Calu3 (cell line): ENCODE measurements at regions not wholly inside any gene's neighbourhood (a gene's known extent, or its start where the extent isn't known, plus 50 kb on each side); places are given as distances from the start of the nearest gene placed in this dataset.

Experiments used
- BruUV-seq: library from RNA; stranded (reverse); fragments of 400-500 nt; replicated peaks from 2 replicates; lab custom pipeline; 2021; lab: Mats Ljungman, UMichigan
- CTCF ChIA-PET: fragments of 300-600 bp; sonication (Branson Sonifier 250); formaldehyde crosslinking; loops from one replicate; lab custom pipeline; 2022; ENCODE audit warnings: antibody characterized with exemption; lab: Charles Lee
- DNase-seq: peaks from one replicate; pipeline ENCODE4 v3.0.0; 2022
- H3K27ac Mint-ChIP-seq: one replicate; pipeline ENCODE4 v1.8.0; 2022; ENCODE audit warnings: mixed read lengths; ENCODE audit not compliant: unreplicated experiment
- H3K27me3 Mint-ChIP-seq: one replicate; pipeline ENCODE4 v1.8.0; 2022; ENCODE audit warnings: mixed read lengths; ENCODE audit not compliant: unreplicated experiment
- H3K36me3 Mint-ChIP-seq: one replicate; pipeline ENCODE4 v1.8.0; 2022; ENCODE audit warnings: mild to moderate bottlenecking, moderate library complexity, mixed read lengths; ENCODE audit not compliant: insufficient read depth, unreplicated experiment
- H3K4me1 Mint-ChIP-seq: one replicate; pipeline ENCODE4 v1.8.0; 2022; ENCODE audit warnings: mild to moderate bottlenecking, low read depth, mixed read lengths; ENCODE audit not compliant: unreplicated experiment
- H3K4me3 Mint-ChIP-seq: one replicate; pipeline ENCODE4 v1.8.0; 2022; ENCODE audit warnings: mild to moderate bottlenecking, low read depth, moderate library complexity, mixed read lengths; ENCODE audit not compliant: unreplicated experiment
- H3K9me3 Mint-ChIP-seq: one replicate; pipeline ENCODE4 v1.8.0; 2022; ENCODE audit warnings: low read depth, mixed read lengths; ENCODE audit not compliant: unreplicated experiment
- intact Hi-C: fragments of 100-400 bp; cut with micrococcal nuclease; formaldehyde crosslinking; loops from one replicate; pipeline ENCODE4 v1.10.0; 2022; ENCODE audit not compliant: unreplicated experiment
- TF ChIP-seq, protein P1 (sequence below): fragments of 200-600 bp; IDR thresholded peaks from one replicate; pipeline ENCODE4 v1.8.0; 2022; ENCODE audit warnings: antibody characterized with exemption; ENCODE audit not compliant: unreplicated experiment

DNA sequence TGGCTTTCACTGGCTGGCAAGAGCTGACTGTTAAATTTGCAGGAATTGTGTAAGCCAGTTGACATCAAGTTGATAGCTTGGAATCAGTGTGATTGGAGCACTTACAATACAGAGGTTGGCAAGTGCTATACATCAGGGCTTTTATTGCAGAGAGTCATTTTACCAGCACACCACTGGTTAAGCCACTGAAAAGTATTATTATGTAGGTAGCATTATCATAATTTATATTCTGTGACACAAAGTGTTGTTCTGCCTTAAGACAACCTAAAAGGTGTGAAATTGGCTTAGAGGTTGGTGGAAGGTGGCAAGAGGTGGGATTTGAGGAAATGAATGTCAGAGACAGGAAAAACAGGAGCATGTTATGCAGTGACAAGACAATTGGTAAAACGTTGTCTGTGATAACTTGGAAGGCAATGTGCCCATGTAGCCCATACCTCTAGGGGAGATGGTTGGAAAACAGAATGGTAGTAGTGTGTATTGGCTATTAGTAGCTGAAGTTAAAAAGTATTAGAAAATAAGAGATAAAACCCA, 172.9 kb upstream of the PRICKLE1 start:
- Mint-ChIP-seq H3K9me3 (no peaks in the 10 kb centered on the region), H3K27ac (no peak overlapping the region), H3K36me3 (no peaks in the 10 kb centered on the region), H3K4me3 (no peak overlapping the region), H3K4me1 (peaks cover 36% of the 10 kb centered on the region), H3K27me3 (no peaks in the 10 kb centered on the region)
- TF ChIP-seq, protein P1, sequence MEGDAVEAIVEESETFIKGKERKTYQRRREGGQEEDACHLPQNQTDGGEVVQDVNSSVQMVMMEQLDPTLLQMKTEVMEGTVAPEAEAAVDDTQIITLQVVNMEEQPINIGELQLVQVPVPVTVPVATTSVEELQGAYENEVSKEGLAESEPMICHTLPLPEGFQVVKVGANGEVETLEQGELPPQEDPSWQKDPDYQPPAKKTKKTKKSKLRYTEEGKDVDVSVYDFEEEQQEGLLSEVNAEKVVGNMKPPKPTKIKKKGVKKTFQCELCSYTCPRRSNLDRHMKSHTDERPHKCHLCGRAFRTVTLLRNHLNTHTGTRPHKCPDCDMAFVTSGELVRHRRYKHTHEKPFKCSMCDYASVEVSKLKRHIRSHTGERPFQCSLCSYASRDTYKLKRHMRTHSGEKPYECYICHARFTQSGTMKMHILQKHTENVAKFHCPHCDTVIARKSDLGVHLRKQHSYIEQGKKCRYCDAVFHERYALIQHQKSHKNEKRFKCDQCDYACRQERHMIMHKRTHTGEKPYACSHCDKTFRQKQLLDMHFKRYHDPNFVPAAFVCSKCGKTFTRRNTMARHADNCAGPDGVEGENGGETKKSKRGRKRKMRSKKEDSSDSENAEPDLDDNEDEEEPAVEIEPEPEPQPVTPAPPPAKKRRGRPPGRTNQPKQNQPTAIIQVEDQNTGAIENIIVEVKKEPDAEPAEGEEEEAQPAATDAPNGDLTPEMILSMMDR, result no peak
- BruUV-seq, result no TSS peak
- no peak for DNase-seq
- CTCF ChIA-PET, result no interaction called here
- intact Hi-C loops, result no loop called here

DNA sequence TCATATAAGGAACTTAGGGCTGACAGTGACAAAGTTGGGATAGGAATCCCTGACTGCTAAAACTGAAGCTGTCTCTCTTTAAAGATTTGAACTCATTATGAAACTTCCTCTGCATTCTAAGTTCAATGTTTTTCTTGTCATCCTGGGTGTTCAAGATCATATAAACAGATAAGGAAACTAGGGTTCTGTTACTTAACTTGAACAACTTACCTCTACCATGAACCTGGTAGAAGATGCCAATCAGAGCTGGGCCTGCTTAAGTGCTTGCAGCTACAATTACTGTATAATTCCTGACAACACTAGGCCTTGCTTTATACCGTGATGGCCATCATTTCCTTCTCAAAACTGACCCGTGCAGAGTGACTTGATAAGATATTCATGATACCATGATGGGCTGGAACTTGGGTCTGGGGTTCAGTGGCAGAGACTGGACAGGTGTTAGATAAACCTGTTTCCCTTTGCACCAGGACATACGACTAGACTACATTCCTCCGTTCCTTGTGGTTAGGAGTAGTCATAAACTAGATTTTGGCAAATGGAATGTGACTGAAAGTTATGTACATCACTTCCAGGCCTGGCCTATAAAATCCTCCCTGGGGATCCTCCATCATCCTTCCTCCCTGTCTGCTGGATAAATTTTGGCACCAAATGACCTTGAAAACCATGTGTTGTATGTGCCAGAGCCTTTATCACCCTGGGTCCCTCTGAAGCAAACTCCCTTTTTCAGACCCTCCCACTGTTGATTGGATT, 172.2 kb upstream of the PRICKLE1 start:
- DNase-seq, result no peak
- Mint-ChIP-seq H3K4me3 (no peak overlapping the region), H3K27ac (no peak overlapping the region), H3K9me3 (no peaks in the 10 kb centered on the region), H3K36me3 (no peaks in the 10 kb centered on the region), H3K4me1 (peaks cover 40% of the 10 kb centered on the region), H3K27me3 (no peaks in the 10 kb centered on the region)
- TF ChIP-seq, protein P1, result no peak
- CTCF ChIA-PET, result no interaction called here
- intact Hi-C loops, result no loop called here
- BruUV-seq, result no TSS peak

DNA sequence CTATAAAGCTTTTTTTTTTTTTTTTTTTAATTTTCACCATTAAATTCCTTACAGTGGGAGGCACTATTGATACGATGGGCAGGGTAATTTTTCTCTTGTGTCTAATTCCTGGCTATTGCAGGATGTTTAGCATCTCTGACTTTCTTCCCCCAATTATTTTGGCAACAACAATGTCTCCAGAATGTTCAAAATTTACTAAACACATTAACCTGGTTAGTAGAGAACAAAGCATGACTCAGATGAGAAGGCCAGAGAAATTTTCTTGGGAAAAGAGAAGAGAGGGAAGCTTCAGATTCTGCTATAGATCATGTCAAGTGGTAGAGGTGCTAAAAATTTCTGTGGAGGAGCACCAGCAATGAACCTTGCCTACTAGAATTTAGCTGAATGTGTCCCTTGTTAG, 171.5 kb upstream of the PRICKLE1 start:
- CTCF ChIA-PET, result interaction anchor here (0.5 kb wide), 1 partner anchor 577 kb away, joined by 3 read pairs; no protein-coding TSS in a partner anchor
- intact Hi-C loops, result no loop called here
- H3K36me3 Mint-ChIP-seq, result no peaks in the 10 kb centered on the region
- BruUV-seq, result no TSS peak
- H3K27me3 Mint-ChIP-seq, result no peaks in the 10 kb centered on the region
- no peak for DNase-seq
- H3K27ac Mint-ChIP-seq, result no peak overlapping the region
- H3K4me1 Mint-ChIP-seq, result peaks cover 39% of the 10 kb centered on the region
- TF ChIP-seq, protein P1, result no peak
- no peaks in the 10 kb centered on the region for H3K9me3 Mint-ChIP-seq
- no peak overlapping the region for H3K4me3 Mint-ChIP-seq

DNA sequence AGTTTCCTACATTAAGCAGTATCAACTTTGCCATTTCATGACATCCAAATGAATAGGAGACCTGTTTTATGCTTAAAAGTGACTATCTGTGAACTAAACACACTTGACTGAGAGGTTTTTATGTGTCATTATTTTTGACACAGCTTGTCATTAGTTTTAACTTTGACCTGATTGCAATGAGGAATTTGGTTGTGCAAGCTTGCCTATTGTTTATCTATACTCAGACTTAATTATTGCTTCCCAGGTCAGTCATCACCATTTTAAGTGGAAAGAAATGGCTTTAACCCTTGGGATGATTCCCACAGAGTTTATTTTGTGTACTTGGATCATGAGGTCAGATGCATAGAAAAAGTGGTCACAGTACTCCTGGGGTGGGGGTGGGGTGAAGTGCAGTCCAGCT, 171.0 kb upstream of the PRICKLE1 start:
- no peak for DNase-seq
- Mint-ChIP-seq H3K27me3 (no peaks in the 10 kb centered on the region), H3K36me3 (no peaks in the 10 kb centered on the region), H3K4me3 (no peak overlapping the region), H3K9me3 (no peaks in the 10 kb centered on the region), H3K4me1 (peaks cover 39% of the 10 kb centered on the region), H3K27ac (no peak overlapping the region)
- intact Hi-C loops, result no loop called here
- TF ChIP-seq, protein P1, result no peak
- no TSS peak for BruUV-seq
- CTCF ChIA-PET, result interaction anchor here (0.5 kb wide), 1 partner anchor 577 kb away, joined by 3 read pairs; no protein-coding TSS in a partner anchor
